ENCODE measurements at regions not wholly inside any gene's neighbourhood (a gene's known extent, or its start where the extent isn't known, plus 50 kb on each side); places are given as distances from the start of the nearest gene placed in this dataset.

GRCh38 chrX:85503258-85504158 lies 124.0 kb upstream of the POF1B start:
- ChIA-PET POLR2A (no interaction called here), CTCF (no interaction called here)
- ATAC-seq (ENCODE audit: poor library complexity) = no peak
- H3K27me3 ChIP-seq (ENCODE audit: control insufficient read depth in 1 of 2, insufficient read depth in 2 of 2, low read length in 2 of 2) = no peaks in the 10 kb centered on the region
- TF ChIP-seq CTCF (IDR thresholded peaks at IDR 0.05) = no peak
- intact Hi-C loops (cut with DNase I, micrococcal nuclease) = no loop called here
- no peaks in the 10 kb centered on the region for H3K9me3 Mint-ChIP-seq
- no peak overlapping the region for H3K27ac Mint-ChIP-seq
- H3K9me3 ChIP-seq (ENCODE audit: control insufficient read depth in 1 of 2, insufficient read depth in 1 of 2, low read length in 2 of 2) = no peaks in the 10 kb centered on the region
- no peaks in the 10 kb centered on the region for H3K36me3 Mint-ChIP-seq (ENCODE audit: low read depth)
- H3K27me3 Mint-ChIP-seq = no peaks in the 10 kb centered on the region
- no peak overlapping the region for H3K27ac ChIP-seq (ENCODE audit: low read depth in 1 of 2, low read length in 2 of 2)
- no peaks in the 10 kb centered on the region for H3K4me1 Mint-ChIP-seq (ENCODE audit: low read depth)
- H3K4me1 ChIP-seq (ENCODE audit: insufficient read depth, low read length) = no peaks in the 10 kb centered on the region
- no peak overlapping the region for H3K4me3 ChIP-seq (ENCODE audit: low read length)
- no peak for DNase-seq
- H3K36me3 ChIP-seq (ENCODE audit: insufficient read depth, low read length) = no peaks in the 10 kb centered on the region
- H3K4me3 Mint-ChIP-seq = no peak overlapping the region

- CTCF ChIA-PET = no interaction called here
- Histone ChIP-seq H3K27me3 (ENCODE audit: control insufficient read depth in 1 of 2, insufficient read depth in 2 of 2, low read length in 2 of 2) (no peaks in the 10 kb centered on the region), H3K36me3 (ENCODE audit: insufficient read depth, low read length) (no peaks in the 10 kb centered on the region), H3K27ac (ENCODE audit: low read depth in 1 of 2, low read length in 2 of 2) (no peak overlapping the region), H3K4me3 (ENCODE audit: low read length) (no peak overlapping the region), H3K9me3 (ENCODE audit: control insufficient read depth in 1 of 2, insufficient read depth in 1 of 2, low read length in 2 of 2) (no peaks in the 10 kb centered on the region), H3K4me1 (ENCODE audit: insufficient read depth, low read length) (no peaks in the 10 kb centered on the region)
- Mint-ChIP-seq H3K27ac (no peak overlapping the region), H3K4me1 (ENCODE audit: low read depth) (no peaks in the 10 kb centered on the region), H3K27me3 (no peaks in the 10 kb centered on the region), H3K9me3 (no peaks in the 10 kb centered on the region), H3K4me3 (no peak overlapping the region), H3K36me3 (ENCODE audit: low read depth) (no peaks in the 10 kb centered on the region)
- POLR2A ChIA-PET = no interaction called here
- no peak for TF ChIP-seq CTCF (IDR thresholded peaks at IDR 0.05)
- ATAC-seq (ENCODE audit: poor library complexity) (no peak), DNase-seq (no peak)
- intact Hi-C loops (cut with DNase I, micrococcal nuclease) = no loop called here
Observed at GRCh38 chrX:85501349-85501748, 121.9 kb upstream of the POF1B start.

GRCh38 chrX:85499400-85499799 lies 119.9 kb upstream of the POF1B start:
- no peaks in the 10 kb centered on the region for H3K4me1 Mint-ChIP-seq (ENCODE audit: low read depth)
- ChIA-PET POLR2A (no interaction called here), CTCF (no interaction called here)
- no peaks in the 10 kb centered on the region for H3K9me3 Mint-ChIP-seq
- ATAC-seq (ENCODE audit: poor library complexity) (no peak), DNase-seq (no peak)
- Histone ChIP-seq H3K9me3 (ENCODE audit: control insufficient read depth in 1 of 2, insufficient read depth in 1 of 2, low read length in 2 of 2) (no peaks in the 10 kb centered on the region), H3K27ac (ENCODE audit: low read depth in 1 of 2, low read length in 2 of 2) (no peak overlapping the region), H3K4me1 (ENCODE audit: insufficient read depth, low read length) (no peaks in the 10 kb centered on the region), H3K27me3 (ENCODE audit: control insufficient read depth in 1 of 2, insufficient read depth in 2 of 2, low read length in 2 of 2) (no peaks in the 10 kb centered on the region), H3K36me3 (ENCODE audit: insufficient read depth, low read length) (no peaks in the 10 kb centered on the region), H3K4me3 (ENCODE audit: low read length) (no peak overlapping the region)
- no peaks in the 10 kb centered on the region for H3K36me3 Mint-ChIP-seq (ENCODE audit: low read depth)
- TF ChIP-seq CTCF (IDR thresholded peaks at IDR 0.05) = no peak
- intact Hi-C loops (cut with DNase I, micrococcal nuclease) = no loop called here
- no peak overlapping the region for H3K4me3 Mint-ChIP-seq
- H3K27me3 Mint-ChIP-seq = no peaks in the 10 kb centered on the region
- no peak overlapping the region for H3K27ac Mint-ChIP-seq

All from CD4-positive, alpha-beta T cell (primary cell).